ENCODE measurements at regions not wholly inside any gene's neighbourhood (a gene's known extent, or its start where the extent isn't known, plus 50 kb on each side); places are given as distances from the start of the nearest gene placed in this dataset.

- TF ChIP-seq CTCF (IDR thresholded peaks at IDR 0.05), result no peak
- no peak for TF ChIP-seq POLR2A (IDR thresholded peaks at IDR 0.05)
Observed at GRCh38 chr6:2351090-2351489, 105.7 kb upstream of the GMDS start.
